ENCODE measurements at regions not wholly inside any gene's neighbourhood (a gene's known extent, or its start where the extent isn't known, plus 50 kb on each side); places are given as distances from the start of the nearest gene placed in this dataset.

- intact Hi-C loops (cut with DNase I) = no loop called here
- WGBS, 2 donors = 74 to 78% methylated on average over 7 of the region's 7 CpGs
- H3K27me3 ChIP-seq = no peaks in the 10 kb centered on the region
- DNase-seq = no peak
- H3K36me3 ChIP-seq = no peaks in the 10 kb centered on the region
- no peak overlapping the region for H3K27ac ChIP-seq
- H3K4me1 ChIP-seq = peaks cover 0 to 10% (median 0%) of the 10 kb centered on the region in 3 donors
- H3K4me3 ChIP-seq = no peak overlapping the region
- no peaks in the 10 kb centered on the region for H3K9me3 ChIP-seq
- TF ChIP-seq POLR2A (IDR thresholded peaks at IDR 0.05) (no peak), CTCF (IDR thresholded peaks at IDR 0.05) (no peak)
Measured at GRCh38 chr2:150997702-150998440, 263.8 kb downstream of the RBM43 start.

GRCh38 chr2:150997066-150997465 is 264.6 kb downstream of the RBM43 start:
- Histone ChIP-seq H3K4me3 (no peak overlapping the region), H3K27me3 (no peaks in the 10 kb centered on the region), H3K27ac (no peak overlapping the region), H3K4me1 (peaks cover 0 to 10% (median 0%) of the 10 kb centered on the region in 3 donors), H3K36me3 (no peaks in the 10 kb centered on the region), H3K9me3 (no peaks in the 10 kb centered on the region)
- intact Hi-C loops (cut with DNase I) = no loop called here
- DNase-seq = no peak
- 80 to 84% methylated on average over 4 of the region's 4 CpGs for WGBS, 2 donors
- TF ChIP-seq CTCF (IDR thresholded peaks at IDR 0.05) (no peak), POLR2A (IDR thresholded peaks at IDR 0.05) (no peak)

GRCh38 chr2:150994076-150994475 is 267.6 kb downstream of the RBM43 start:
- Histone ChIP-seq H3K4me3 (no peak overlapping the region), H3K27me3 (no peaks in the 10 kb centered on the region), H3K4me1 (peaks cover 0 to 10% (median 0%) of the 10 kb centered on the region in 3 donors), H3K36me3 (no peaks in the 10 kb centered on the region), H3K27ac (no peak overlapping the region), H3K9me3 (peaks cover 0 to 3% (median 0%) of the 10 kb centered on the region in 3 donors)
- WGBS, 2 donors = 19 to 33% methylated on average over 2 of the region's 2 CpGs
- no peak for DNase-seq
- intact Hi-C loops (cut with DNase I) = no loop called here
- TF ChIP-seq CTCF (IDR thresholded peaks at IDR 0.05) = no peak
- no peak for TF ChIP-seq POLR2A (IDR thresholded peaks at IDR 0.05)

- intact Hi-C loops (cut with DNase I) = no loop called here
- Histone ChIP-seq H3K4me1 (peaks cover 0 to 10% (median 0%) of the 10 kb centered on the region in 3 donors), H3K36me3 (no peaks in the 10 kb centered on the region), H3K4me3 (no peak overlapping the region), H3K27me3 (no peaks in the 10 kb centered on the region), H3K9me3 (peaks cover 0 to 3% (median 0%) of the 10 kb centered on the region in 3 donors), H3K27ac (no peak overlapping the region)
- 65 to 71% methylated on average over 1 of the region's 1 CpG for WGBS, 2 donors
- TF ChIP-seq CTCF (IDR thresholded peaks at IDR 0.05) = no peak
- TF ChIP-seq POLR2A (IDR thresholded peaks at IDR 0.05) = no peak
- no peak for DNase-seq
Measured at GRCh38 chr2:150989969-150990368, 271.7 kb downstream of the RBM43 start.

GRCh38 chr2:150985741-150986140 is 275.9 kb downstream of the RBM43 start:
- intact Hi-C loops (cut with DNase I) = no loop called here
- peaks cover 0 to 3% (median 0%) of the 10 kb centered on the region in 3 donors for H3K9me3 ChIP-seq
- no peaks in the 10 kb centered on the region for H3K27me3 ChIP-seq
- no peak for TF ChIP-seq CTCF (IDR thresholded peaks at IDR 0.05)
- no peak for TF ChIP-seq POLR2A (IDR thresholded peaks at IDR 0.05)
- H3K36me3 ChIP-seq = no peaks in the 10 kb centered on the region
- DNase-seq = no peak
- no peak overlapping the region for H3K27ac ChIP-seq
- H3K4me1 ChIP-seq = no peaks in the 10 kb centered on the region
- no peak overlapping the region for H3K4me3 ChIP-seq

All from esophagus squamous epithelium (tissue), 5 donors.